ENCODE measurements at regions not wholly inside any gene's neighbourhood (a gene's known extent, or its start where the extent isn't known, plus 50 kb on each side); places are given as distances from the start of the nearest gene placed in this dataset.

DNA sequence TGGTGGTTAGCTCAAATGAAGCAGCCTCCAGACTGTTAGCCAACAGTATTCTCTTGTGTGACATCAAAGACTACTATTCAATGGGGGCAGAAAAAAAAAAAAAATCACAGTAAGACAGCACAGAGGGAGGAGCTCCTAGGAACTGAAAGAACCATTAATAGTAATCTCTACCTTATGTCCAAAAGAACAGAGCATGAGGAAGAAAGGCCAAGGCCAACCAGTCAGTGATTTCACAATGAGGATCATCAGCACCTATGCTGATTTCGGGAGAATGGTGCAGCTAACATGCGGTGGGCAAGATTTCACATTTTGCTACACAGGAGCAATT, 66.3 kb upstream of the SOX5 start (continued):
- TF ChIP-seq ZXDC (CRISPR knock-in tag; IDR thresholded peaks at IDR 0.05) (no peak), SMC3 (IDR thresholded peaks at IDR 0.05; ENCODE audit: low read length) (no peak), BRCA1 (CRISPR knock-in tag; IDR thresholded peaks at IDR 0.05) (no peak), ZNF556 (CRISPR knock-in tag; IDR thresholded peaks at IDR 0.05; ENCODE audit: borderline replicate concordance) (no peak), MAZ (IDR thresholded peaks at IDR 0.05; ENCODE audit: borderline replicate concordance, low read depth, low read length) (no peak), MAZ (CRISPR knock-in tag; IDR thresholded peaks at IDR 0.05; ENCODE audit: low read depth) (no peak), ZNF451 (CRISPR knock-in tag; IDR thresholded peaks at IDR 0.05) (no peak), RAD51 (IDR thresholded peaks at IDR 0.05; ENCODE audit: borderline replicate concordance) (no peak), KAT2B (IDR thresholded peaks at IDR 0.05; ENCODE audit: borderline replicate concordance, low read depth, low read length) (no peak), HNRNPK (IDR thresholded peaks at IDR 0.05; ENCODE audit: low read depth, low read length, poor library complexity, severe bottlenecking) (no peak), HNRNPLL (IDR thresholded peaks at IDR 0.05; ENCODE audit: low read depth, low read length, poor library complexity, severe bottlenecking) (no peak), IRF9 (CRISPR knock-in tag; IDR thresholded peaks at IDR 0.05; ENCODE audit: borderline replicate concordance) (no peak)
- TF ChIP-seq, protein P1, sequence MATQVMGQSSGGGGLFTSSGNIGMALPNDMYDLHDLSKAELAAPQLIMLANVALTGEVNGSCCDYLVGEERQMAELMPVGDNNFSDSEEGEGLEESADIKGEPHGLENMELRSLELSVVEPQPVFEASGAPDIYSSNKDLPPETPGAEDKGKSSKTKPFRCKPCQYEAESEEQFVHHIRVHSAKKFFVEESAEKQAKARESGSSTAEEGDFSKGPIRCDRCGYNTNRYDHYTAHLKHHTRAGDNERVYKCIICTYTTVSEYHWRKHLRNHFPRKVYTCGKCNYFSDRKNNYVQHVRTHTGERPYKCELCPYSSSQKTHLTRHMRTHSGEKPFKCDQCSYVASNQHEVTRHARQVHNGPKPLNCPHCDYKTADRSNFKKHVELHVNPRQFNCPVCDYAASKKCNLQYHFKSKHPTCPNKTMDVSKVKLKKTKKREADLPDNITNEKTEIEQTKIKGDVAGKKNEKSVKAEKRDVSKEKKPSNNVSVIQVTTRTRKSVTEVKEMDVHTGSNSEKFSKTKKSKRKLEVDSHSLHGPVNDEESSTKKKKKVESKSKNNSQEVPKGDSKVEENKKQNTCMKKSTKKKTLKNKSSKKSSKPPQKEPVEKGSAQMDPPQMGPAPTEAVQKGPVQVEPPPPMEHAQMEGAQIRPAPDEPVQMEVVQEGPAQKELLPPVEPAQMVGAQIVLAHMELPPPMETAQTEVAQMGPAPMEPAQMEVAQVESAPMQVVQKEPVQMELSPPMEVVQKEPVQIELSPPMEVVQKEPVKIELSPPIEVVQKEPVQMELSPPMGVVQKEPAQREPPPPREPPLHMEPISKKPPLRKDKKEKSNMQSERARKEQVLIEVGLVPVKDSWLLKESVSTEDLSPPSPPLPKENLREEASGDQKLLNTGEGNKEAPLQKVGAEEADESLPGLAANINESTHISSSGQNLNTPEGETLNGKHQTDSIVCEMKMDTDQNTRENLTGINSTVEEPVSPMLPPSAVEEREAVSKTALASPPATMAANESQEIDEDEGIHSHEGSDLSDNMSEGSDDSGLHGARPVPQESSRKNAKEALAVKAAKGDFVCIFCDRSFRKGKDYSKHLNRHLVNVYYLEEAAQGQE (IDR thresholded peaks at IDR 0.05; ENCODE audit: borderline replicate concordance in 1 of 2, low read depth in 1 of 2, low read length in 2 of 2) = no peak
- TF ChIP-seq, protein P2, sequence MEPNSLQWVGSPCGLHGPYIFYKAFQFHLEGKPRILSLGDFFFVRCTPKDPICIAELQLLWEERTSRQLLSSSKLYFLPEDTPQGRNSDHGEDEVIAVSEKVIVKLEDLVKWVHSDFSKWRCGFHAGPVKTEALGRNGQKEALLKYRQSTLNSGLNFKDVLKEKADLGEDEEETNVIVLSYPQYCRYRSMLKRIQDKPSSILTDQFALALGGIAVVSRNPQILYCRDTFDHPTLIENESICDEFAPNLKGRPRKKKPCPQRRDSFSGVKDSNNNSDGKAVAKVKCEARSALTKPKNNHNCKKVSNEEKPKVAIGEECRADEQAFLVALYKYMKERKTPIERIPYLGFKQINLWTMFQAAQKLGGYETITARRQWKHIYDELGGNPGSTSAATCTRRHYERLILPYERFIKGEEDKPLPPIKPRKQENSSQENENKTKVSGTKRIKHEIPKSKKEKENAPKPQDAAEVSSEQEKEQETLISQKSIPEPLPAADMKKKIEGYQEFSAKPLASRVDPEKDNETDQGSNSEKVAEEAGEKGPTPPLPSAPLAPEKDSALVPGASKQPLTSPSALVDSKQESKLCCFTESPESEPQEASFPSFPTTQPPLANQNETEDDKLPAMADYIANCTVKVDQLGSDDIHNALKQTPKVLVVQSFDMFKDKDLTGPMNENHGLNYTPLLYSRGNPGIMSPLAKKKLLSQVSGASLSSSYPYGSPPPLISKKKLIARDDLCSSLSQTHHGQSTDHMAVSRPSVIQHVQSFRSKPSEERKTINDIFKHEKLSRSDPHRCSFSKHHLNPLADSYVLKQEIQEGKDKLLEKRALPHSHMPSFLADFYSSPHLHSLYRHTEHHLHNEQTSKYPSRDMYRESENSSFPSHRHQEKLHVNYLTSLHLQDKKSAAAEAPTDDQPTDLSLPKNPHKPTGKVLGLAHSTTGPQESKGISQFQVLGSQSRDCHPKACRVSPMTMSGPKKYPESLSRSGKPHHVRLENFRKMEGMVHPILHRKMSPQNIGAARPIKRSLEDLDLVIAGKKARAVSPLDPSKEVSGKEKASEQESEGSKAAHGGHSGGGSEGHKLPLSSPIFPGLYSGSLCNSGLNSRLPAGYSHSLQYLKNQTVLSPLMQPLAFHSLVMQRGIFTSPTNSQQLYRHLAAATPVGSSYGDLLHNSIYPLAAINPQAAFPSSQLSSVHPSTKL (CRISPR knock-in tag; IDR thresholded peaks at IDR 0.05) = peak; percentile 14
- TF ChIP-seq, protein P3, sequence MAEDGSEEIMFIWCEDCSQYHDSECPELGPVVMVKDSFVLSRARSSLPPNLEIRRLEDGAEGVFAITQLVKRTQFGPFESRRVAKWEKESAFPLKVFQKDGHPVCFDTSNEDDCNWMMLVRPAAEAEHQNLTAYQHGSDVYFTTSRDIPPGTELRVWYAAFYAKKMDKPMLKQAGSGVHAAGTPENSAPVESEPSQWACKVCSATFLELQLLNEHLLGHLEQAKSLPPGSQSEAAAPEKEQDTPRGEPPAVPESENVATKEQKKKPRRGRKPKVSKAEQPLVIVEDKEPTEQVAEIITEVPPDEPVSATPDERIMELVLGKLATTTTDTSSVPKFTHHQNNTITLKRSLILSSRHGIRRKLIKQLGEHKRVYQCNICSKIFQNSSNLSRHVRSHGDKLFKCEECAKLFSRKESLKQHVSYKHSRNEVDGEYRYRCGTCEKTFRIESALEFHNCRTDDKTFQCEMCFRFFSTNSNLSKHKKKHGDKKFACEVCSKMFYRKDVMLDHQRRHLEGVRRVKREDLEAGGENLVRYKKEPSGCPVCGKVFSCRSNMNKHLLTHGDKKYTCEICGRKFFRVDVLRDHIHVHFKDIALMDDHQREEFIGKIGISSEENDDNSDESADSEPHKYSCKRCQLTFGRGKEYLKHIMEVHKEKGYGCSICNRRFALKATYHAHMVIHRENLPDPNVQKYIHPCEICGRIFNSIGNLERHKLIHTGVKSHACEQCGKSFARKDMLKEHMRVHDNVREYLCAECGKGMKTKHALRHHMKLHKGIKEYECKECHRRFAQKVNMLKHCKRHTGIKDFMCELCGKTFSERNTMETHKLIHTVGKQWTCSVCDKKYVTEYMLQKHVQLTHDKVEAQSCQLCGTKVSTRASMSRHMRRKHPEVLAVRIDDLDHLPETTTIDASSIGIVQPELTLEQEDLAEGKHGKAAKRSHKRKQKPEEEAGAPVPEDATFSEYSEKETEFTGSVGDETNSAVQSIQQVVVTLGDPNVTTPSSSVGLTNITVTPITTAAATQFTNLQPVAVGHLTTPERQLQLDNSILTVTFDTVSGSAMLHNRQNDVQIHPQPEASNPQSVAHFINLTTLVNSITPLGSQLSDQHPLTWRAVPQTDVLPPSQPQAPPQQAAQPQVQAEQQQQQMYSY (CRISPR knock-in tag; IDR thresholded peaks at IDR 0.05) = no peak

Measured in HepG2 (cell line).